T-cell (primary cell): ENCODE measurements at regions not wholly inside any gene's neighbourhood (a gene's known extent, or its start where the extent isn't known, plus 50 kb on each side); places are given as distances from the start of the nearest gene placed in this dataset.
"Not testable (repeated sequence)": the region's sequence is repeated elsewhere in the genome, so short reads cannot be mapped to it uniquely, and the experiment has no call there.

Experiments used
- ATAC-seq, 4 experiments: fragments of 200-7000 bp in 3 of 4; fragments of 150-1000 bp in 1 of 4; cut with Tn5 transposase; replicated peaks in 1 of 4; 1 replicate in 3 of 4; 2 replicates in 1 of 4; pipeline ENCODE4 v1.10.0; 2021; ENCODE audit warnings: moderate library complexity in 3 of 4, mild to moderate bottlenecking in 2 of 4, moderate number of reproducible peaks in 1 of 4
- CTCF ChIA-PET, 2 donors: fragments of 300-600 bp; sonication (Branson Sonifier 250); formaldehyde crosslinking; loops; one replicate each; lab custom pipeline; 2022; ENCODE audit warnings: antibody characterized with exemption in 2 of 2; lab: Charles Lee
- POLR2A ChIA-PET, 2 donors: fragments of 300-600 bp; sonication (Branson Sonifier 250); formaldehyde crosslinking; loops; one replicate each; lab custom pipeline; 2022; ENCODE audit warnings: antibody characterized with exemption in 2 of 2; lab: Charles Lee
- DNase-seq, 35 experiments: peaks; one replicate each; pipeline versions ENCODE4 v3.0.0 to v3.0.0-alpha.2; 2013 to 2023
- H3K27ac ChIP-seq: one replicate; pipeline ENCODE4 v1.5.1; 2013; ENCODE audit warnings: low read length
- H3K27me3 ChIP-seq, 2 experiments: replicated peaks in 1 of 2; 1 replicate in 1 of 2; 2 replicates in 1 of 2; pipeline versions ENCODE4 v1.6.1 to v1.7.0; 2013; ENCODE audit warnings: low read length in 1 of 2, mixed read lengths in 1 of 2; ENCODE audit not compliant: control insufficient read depth in 2 of 2, insufficient read depth in 2 of 2; ENCODE audit errors: extremely low read depth in 1 of 2
- H3K36me3 ChIP-seq, 2 donors: 1 replicate in 1 of 2; 2 replicates in 1 of 2; pipeline versions ENCODE4 v1.6.1 to v1.7.0; 2013; ENCODE audit warnings: low read length in 1 of 2; ENCODE audit not compliant: control insufficient read depth in 2 of 2, insufficient read depth in 1 of 2; ENCODE audit errors: extremely low read depth in 1 of 2
- H3K4me1 ChIP-seq, 2 experiments: 1 replicate in 1 of 2; 2 replicates in 1 of 2; pipeline versions ENCODE4 v1.6.1 to v1.7.0; 2013; ENCODE audit warnings: low read length in 2 of 2, mixed read lengths in 1 of 2; ENCODE audit not compliant: insufficient read depth in 2 of 2, control insufficient read depth in 1 of 2; ENCODE audit errors: extremely low read depth in 1 of 2
- H3K4me3 ChIP-seq, 2 donors: 1 replicate in 1 of 2; 2 replicates in 1 of 2; pipeline versions ENCODE4 v1.5.1 to v1.7.0; 2013; ENCODE audit warnings: mild to moderate bottlenecking in 2 of 2, low read length in 1 of 2, moderate library complexity in 1 of 2; ENCODE audit not compliant: control insufficient read depth in 1 of 2; ENCODE audit errors: extremely low read depth in 1 of 2
- H3K9me3 ChIP-seq: 2 replicates; pipeline ENCODE4 v1.7.0; 2013
- H3K27ac Mint-ChIP-seq, 2 donors: one replicate each; pipeline ENCODE4 v1.8.0; 2020 to 2021; ENCODE audit warnings: mild to moderate bottlenecking in 2 of 2, mixed read lengths in 2 of 2
- H3K27me3 Mint-ChIP-seq, 2 donors: one replicate each; pipeline ENCODE4 v1.8.0; 2021 to 2022; ENCODE audit warnings: mixed read lengths in 2 of 2
- H3K36me3 Mint-ChIP-seq: one replicate; pipeline ENCODE4 v1.8.0; 2021; ENCODE audit warnings: mixed read lengths
- H3K4me1 Mint-ChIP-seq, 3 donors: one replicate each; pipeline ENCODE4 v1.8.0; 2020 to 2022; ENCODE audit warnings: mixed read lengths in 3 of 3, mild to moderate bottlenecking in 1 of 3
- H3K4me3 Mint-ChIP-seq, 3 donors: one replicate each; pipeline ENCODE4 v1.8.0; 2020 to 2022; ENCODE audit warnings: mild to moderate bottlenecking in 3 of 3, mixed read lengths in 3 of 3, moderate library complexity in 3 of 3
- H3K9me3 Mint-ChIP-seq, 3 donors: one replicate each; pipeline ENCODE4 v1.8.0; 2020 to 2022; ENCODE audit warnings: mixed read lengths in 3 of 3
- WGBS: methylation state at CpG from one replicate; pipeline ENCODE4 v1.1.5; 2013; ENCODE audit warnings: missing lambda C conversion rate; ENCODE audit not compliant: insufficient coverage; 5-methylcytosine and 5-hydroxymethylcytosine counted together

DNA sequence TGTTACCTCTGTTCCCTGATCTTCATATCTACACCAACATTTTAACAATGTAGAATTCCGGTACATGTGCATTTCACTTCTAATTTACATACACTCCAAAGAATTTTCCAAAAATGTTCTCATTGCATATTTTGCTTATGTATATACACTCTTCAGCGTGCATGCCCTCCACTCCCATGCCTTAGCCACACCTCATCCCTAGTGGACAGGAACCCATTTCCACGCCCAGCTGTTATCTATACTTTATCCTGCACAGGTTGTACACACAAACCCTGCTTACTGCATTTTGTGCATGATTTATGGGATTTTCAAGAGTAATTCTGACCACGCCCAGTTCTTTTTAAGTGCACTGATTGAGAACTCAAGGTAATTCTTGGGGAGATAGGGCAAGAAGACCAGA is 102.4 kb downstream of the TFAP2C start:
- peaks cover 12 to 16% of the 10 kb centered on the region in 2 donors for H3K27me3 Mint-ChIP-seq
- peaks cover 0 to 3% (median 0%) of the 10 kb centered on the region in 3 donors for H3K9me3 Mint-ChIP-seq
- H3K9me3 ChIP-seq = no peaks in the 10 kb centered on the region
- CTCF ChIA-PET = no interaction called here
- no peak overlapping the region for H3K4me3 ChIP-seq
- peaks cover 0 to 18% of the 10 kb centered on the region in 2 experiments for H3K27me3 ChIP-seq
- ATAC-seq = no peak
- 100% methylated on average over 1 of the region's 4 CpGs for WGBS
- no peaks in the 10 kb centered on the region for H3K4me1 ChIP-seq
- H3K36me3 Mint-ChIP-seq = no peaks in the 10 kb centered on the region
- POLR2A ChIA-PET = no interaction called here
- no peak for DNase-seq
- no peaks in the 10 kb centered on the region for H3K4me1 Mint-ChIP-seq
- no peak overlapping the region for H3K27ac Mint-ChIP-seq
- no peaks in the 10 kb centered on the region for H3K36me3 ChIP-seq
- H3K4me3 Mint-ChIP-seq = no peak overlapping the region
- H3K27ac ChIP-seq = no peak overlapping the region

DNA sequence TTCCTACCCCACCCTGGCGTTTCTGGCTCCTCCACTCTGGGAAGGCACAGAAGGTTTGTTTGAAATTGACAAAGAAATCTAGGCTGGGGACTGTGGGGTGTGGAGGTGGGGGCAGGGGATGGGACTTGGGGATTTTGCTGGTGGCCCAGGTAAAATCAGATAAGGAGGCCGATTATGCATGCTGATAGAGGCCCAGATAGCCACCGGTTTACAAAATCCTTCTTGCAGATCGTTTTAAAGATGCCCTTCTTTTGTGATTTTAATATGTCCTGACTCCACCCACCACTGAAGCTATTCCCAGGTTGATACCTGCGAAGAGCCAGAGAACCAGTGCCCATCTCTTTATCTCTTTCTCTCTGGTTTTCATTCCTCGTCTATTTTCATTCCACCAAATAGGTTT is 104.9 kb downstream of the TFAP2C start:
- no peaks in the 10 kb centered on the region for H3K4me1 Mint-ChIP-seq
- Histone ChIP-seq H3K4me1 (no peaks in the 10 kb centered on the region), H3K27ac (no peak overlapping the region), H3K9me3 (no peaks in the 10 kb centered on the region), H3K36me3 (no peaks in the 10 kb centered on the region), H3K4me3 (no peak overlapping the region), H3K27me3 (peaks cover 0 to 24% of the 10 kb centered on the region in 2 experiments)
- 0% methylated on average over 2 of the region's 6 CpGs for WGBS
- DNase-seq (no peak), ATAC-seq (no peak)
- H3K4me3 Mint-ChIP-seq = no peak overlapping the region
- no peak overlapping the region for H3K27ac Mint-ChIP-seq
- peaks cover 21 to 26% of the 10 kb centered on the region in 2 donors for H3K27me3 Mint-ChIP-seq
- peaks cover 0 to 3% (median 0%) of the 10 kb centered on the region in 3 donors for H3K9me3 Mint-ChIP-seq
- ChIA-PET POLR2A (no interaction called here), CTCF (no interaction called here)
- no peaks in the 10 kb centered on the region for H3K36me3 Mint-ChIP-seq

DNA sequence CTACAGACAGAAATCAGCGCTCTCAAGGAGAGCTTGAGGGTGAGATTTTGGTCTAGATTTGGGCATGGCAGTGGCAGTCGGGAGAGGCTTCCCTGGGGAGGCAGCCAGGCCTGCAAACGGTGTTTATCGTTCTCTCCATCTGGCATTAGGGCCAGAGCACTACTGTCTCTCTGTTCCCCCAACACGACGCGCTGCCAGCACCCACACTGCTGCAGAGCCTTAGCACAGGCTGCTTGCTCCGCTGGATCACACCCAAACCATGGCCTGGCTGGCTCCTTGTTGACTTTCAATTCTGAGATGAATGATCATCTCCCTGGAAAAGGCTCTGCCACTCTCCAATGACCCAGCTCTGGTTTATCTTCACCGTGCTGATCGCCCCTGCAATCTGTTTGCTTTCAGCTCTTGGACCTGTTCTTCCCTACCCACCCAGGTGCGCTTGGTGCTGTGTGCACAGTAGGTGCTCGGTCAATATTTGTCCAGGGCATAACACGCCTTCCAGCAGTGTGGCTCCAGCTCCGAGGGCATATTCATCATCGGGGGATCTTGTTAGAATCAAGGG is 106.1 kb downstream of the TFAP2C start:
- H3K27ac ChIP-seq = no peak overlapping the region
- H3K4me1 ChIP-seq = no peaks in the 10 kb centered on the region
- no peaks in the 10 kb centered on the region for H3K36me3 Mint-ChIP-seq
- ChIA-PET CTCF (no interaction called here), POLR2A (no interaction called here)
- H3K27ac Mint-ChIP-seq = no peak overlapping the region
- peaks cover 29 to 34% of the 10 kb centered on the region in 2 donors for H3K27me3 Mint-ChIP-seq
- H3K4me3 ChIP-seq = no peak overlapping the region
- peaks cover 0 to 3% (median 0%) of the 10 kb centered on the region in 3 donors for H3K9me3 Mint-ChIP-seq
- DNase-seq = no peak
- peaks cover 0 to 28% of the 10 kb centered on the region in 2 experiments for H3K27me3 ChIP-seq
- no peaks in the 10 kb centered on the region for H3K4me1 Mint-ChIP-seq
- ATAC-seq = no peak
- H3K9me3 ChIP-seq = no peaks in the 10 kb centered on the region
- H3K36me3 ChIP-seq = no peaks in the 10 kb centered on the region
- WGBS = 22% methylated on average over 12 of the region's 15 CpGs
- H3K4me3 Mint-ChIP-seq = no peak overlapping the region

GRCh38 chr20:56736285-56736857 is 107.3 kb downstream of the TFAP2C start:
- Histone ChIP-seq H3K4me3 (no peak overlapping the region), H3K9me3 (no peaks in the 10 kb centered on the region), H3K27me3 (peaks cover 0 to 28% of the 10 kb centered on the region in 2 experiments), H3K4me1 (no peaks in the 10 kb centered on the region), H3K27ac (no peak overlapping the region), H3K36me3 (no peaks in the 10 kb centered on the region)
- 22% methylated on average over 7 of the region's 10 CpGs for WGBS
- Mint-ChIP-seq H3K4me1 (no peaks in the 10 kb centered on the region), H3K27me3 (peaks cover 29 to 34% of the 10 kb centered on the region in 2 donors), H3K36me3 (no peaks in the 10 kb centered on the region), H3K4me3 (no peak overlapping the region), H3K9me3 (peaks cover 0 to 3% (median 0%) of the 10 kb centered on the region in 3 donors), H3K27ac (no peak overlapping the region)
- ATAC-seq (no peak), DNase-seq (no peak)
- ChIA-PET CTCF (no interaction called here), POLR2A (no interaction called here)

DNA sequence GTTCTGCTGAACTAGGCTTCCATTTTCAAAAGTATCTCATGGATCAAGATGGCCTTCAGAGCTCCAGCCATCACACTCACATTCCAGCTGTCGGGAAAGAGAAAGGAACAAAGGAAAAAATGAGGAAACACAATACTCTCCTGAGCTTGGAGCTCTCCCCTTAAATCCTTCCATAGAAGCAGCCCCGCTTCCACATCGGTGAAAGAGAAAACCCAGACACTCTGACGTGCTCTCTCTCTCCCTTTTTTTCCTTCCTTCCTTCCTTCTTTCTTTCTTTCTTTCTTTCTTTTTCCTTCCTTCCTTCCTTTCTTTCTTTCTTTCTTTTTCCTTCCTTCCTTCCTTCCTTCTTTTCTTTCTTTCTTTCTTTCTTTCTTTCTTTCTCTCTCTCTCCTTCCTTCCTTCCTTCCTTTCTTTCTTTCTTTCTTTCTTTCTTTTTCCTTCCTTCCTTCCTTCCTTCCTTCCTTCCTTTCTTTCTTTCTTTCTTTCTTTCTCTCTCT is 115.3 kb downstream of the TFAP2C start:
- CTCF ChIA-PET, H3K9me3 ChIP-seq, H3K4me1 ChIP-seq, H3K4me3 Mint-ChIP-seq, POLR2A ChIA-PET, H3K9me3 Mint-ChIP-seq, H3K4me3 ChIP-seq, ATAC-seq, H3K36me3 ChIP-seq, H3K4me1 Mint-ChIP-seq, H3K27ac ChIP-seq, DNase-seq, H3K27ac Mint-ChIP-seq, H3K36me3 Mint-ChIP-seq: not testable (repeated sequence)
- WGBS = 87% methylated on average over 4 of the region's 4 CpGs
- H3K27me3 Mint-ChIP-seq = peaks cover 26 to 28% of the 10 kb centered on the region in 2 donors
- peaks cover 0 to 28% of the 10 kb centered on the region in 2 experiments for H3K27me3 ChIP-seq

DNA sequence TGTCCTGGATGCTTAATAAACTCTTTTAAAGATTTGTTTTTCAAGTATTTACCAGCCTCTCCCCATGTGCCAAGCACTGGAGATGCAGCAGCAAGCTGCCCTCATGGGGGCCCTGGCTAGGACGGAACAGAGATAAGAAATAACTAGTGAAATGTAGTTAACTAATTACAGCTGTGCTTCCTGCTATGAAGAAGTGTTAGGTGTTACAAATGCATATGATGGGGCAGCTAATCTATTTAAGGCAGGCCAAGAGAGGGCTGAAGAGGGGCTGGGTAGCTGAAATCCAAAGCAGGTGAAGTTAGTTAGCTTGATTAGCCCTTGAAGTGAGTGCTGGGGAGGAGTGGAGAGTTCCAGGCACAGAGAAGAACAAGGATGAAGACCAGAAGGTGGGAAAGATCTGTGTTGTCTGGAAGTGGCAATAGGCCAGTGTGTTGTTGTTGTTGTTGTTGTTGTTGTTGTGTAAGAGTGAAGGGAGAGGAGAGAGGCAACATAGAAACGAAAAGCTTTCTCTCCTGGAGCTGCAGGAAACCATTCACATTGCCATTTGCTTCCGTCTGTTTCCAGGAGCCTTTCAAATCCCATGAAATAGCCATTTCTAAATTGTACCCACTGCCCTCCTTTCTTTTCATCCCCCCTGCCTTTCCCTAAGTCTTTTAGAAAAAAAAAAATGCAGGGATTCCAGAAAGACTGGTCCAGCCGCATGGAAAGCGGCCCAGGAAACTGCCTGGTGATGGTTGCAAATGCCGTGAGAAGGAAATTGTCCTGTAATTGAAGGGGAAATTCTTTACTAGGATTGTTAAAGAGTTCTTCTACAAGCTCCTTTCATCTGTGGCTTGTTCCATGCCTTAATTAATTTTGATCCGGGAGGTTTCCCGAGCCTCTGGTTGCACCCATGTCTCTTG is 119.6 kb downstream of the TFAP2C start:
- CTCF ChIA-PET = interaction anchor here in 1 of 2 donors (0.5 kb wide), 1 partner anchor 8 kb away, joined by 5 read pairs; no protein-coding TSS in a partner anchor
- ATAC-seq (no peak), DNase-seq (no peak)
- H3K27me3 ChIP-seq = peaks cover 0 to 32% of the 10 kb centered on the region in 2 experiments
- no peaks in the 10 kb centered on the region for H3K36me3 Mint-ChIP-seq
- H3K9me3 ChIP-seq = no peaks in the 10 kb centered on the region
- no peaks in the 10 kb centered on the region for H3K4me1 Mint-ChIP-seq
- H3K27me3 Mint-ChIP-seq = peaks cover 32 to 40% of the 10 kb centered on the region in 2 donors
- no peaks in the 10 kb centered on the region for H3K4me1 ChIP-seq
- no peak overlapping the region for H3K27ac ChIP-seq
- H3K27ac Mint-ChIP-seq = no peak overlapping the region
- no peak overlapping the region for H3K4me3 Mint-ChIP-seq
- no peak overlapping the region for H3K4me3 ChIP-seq
- 83% methylated on average over 1 of the region's 8 CpGs for WGBS
- POLR2A ChIA-PET = no interaction called here
- no peaks in the 10 kb centered on the region for H3K9me3 Mint-ChIP-seq
- H3K36me3 ChIP-seq = no peaks in the 10 kb centered on the region
